GM18868 (cell line): ENCODE measurements at regions not wholly inside any gene's neighbourhood (a gene's known extent, or its start where the extent isn't known, plus 50 kb on each side); places are given as distances from the start of the nearest gene placed in this dataset.

Experiments used
- ATAC-seq: cut with Tn5 transposase; IDR thresholded peaks from one replicate; pipeline ENCODE4 v1.9.1; 2021; ENCODE audit warnings: mild to moderate bottlenecking, moderate library complexity; ENCODE audit not compliant: unreplicated experiment

GRCh38 chr6:1514078-1514477 lies 95.6 kb upstream of the FOXC1 start:
- ATAC-seq = no peak

DNA sequence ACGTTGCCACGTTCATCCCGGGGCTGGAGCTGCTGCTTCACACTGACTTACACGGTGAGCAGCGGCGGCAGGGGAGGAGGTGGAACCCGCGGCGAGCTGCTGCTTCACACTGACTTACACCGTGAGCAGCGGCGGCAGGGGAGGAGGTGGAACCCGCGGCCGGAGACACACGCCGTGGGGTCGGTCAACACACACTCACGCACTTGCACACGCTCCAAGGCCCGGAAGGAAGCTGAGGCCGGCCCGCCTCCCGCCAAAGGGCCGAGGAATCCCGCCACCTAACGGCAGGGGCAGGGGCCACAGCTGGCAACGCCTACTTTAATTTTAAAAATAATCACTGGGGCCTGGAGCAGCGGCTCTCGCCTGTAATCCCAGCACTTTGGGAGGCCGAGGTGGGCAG lies 94.4 kb upstream of the FOXC1 start:
- no peak for ATAC-seq

- ATAC-seq = no peak
These were observed 93.9 kb upstream of the FOXC1 start for GRCh38 chr6:1515781-1516180.

DNA sequence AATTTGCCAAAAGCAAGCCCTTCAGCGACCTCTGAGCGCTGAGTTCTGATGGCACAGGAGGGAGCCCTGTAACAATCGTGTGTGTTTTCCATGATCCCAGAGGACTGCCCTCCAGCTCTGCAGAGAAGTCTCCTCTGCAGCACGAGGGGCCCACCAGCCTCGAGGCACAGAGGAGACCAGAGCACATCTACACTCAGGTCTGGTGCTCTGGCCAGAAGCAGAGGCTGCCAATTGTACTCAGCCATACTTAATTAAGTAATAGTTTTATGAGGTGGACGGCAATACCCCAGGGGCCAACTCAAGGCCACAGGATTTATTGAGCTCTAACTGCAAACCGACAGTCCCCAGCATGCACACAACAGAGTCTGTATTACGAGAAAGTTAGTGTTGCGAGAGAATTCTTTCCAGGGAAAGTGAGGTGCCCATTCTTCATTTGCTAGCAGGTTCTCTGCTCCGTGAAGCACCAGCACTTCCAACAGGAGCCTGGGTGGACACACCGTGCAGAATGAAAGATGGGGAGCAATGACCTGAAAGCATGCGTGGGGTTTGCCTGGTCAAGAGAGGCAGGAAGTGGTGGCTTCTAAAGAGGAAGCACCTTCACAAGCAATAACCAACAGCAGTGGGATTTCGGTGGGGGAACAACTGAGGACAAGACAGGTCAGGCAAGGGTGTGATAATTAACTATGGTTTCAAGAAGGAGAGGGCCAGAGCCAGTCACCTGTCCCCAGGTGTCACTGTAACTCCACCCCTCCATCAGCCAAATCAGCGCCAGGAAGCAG lies 92.8 kb upstream of the FOXC1 start:
- no peak for ATAC-seq

- ATAC-seq = no peak
These were observed 90.9 kb upstream of the FOXC1 start for GRCh38 chr6:1518855-1519254.

- ATAC-seq = no peak
These were observed 90.1 kb upstream of the FOXC1 start for GRCh38 chr6:1519597-1519996.

DNA sequence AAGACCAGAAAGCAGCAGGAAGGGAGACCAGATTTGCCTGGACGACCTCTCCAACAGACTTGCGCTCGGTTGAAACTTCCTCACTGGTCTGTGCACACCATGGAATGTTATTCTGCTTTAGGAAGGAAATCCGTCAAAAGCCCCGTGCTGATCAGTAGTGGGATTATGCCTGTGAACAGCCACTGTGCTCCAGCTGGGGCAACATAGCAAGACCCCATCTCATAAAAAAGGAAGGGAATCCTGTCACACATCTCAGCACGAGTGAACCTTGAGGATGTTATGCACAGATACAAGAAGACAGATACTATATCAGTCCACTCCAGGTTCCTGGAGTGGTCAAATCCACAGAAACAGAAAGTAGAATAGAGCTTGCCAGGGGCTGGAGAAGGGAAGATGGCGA lies 86.9 kb upstream of the FOXC1 start:
- no peak for ATAC-seq

GRCh38 chr6:1524040-1524480 lies 85.7 kb upstream of the FOXC1 start:
- ATAC-seq = no peak

DNA sequence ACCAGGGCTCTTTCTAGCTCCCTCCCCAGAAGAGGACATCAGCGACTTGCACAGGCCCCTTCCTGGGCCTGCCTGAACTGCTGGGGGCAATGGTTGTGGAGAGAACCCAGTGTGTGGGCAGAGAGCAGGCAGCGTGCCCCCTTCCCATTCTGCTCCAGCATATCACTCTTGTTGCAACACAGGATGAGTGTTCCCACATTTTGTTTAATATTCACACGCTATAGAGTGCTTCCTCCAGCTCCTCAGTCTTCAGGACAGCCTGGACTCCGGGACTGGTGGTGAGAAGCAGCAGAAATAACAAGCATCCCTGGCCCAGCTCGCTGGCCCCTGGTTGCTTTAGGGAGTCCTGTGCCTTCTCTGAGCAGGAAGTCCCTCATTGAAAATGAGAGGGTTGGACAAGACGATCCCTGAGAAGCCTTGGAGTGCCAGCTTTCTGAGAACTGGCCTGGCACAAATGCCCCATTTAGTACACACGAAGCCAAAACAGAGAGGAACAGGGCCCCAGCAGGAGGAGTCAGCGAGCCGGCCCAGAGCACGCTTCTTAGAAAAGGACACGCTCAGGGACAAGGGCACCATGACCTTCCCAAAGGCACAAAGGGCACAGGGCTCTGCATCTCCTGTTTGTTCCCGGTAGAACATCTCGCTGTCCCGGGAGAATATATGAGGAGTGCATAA lies 84.2 kb upstream of the FOXC1 start:
- ATAC-seq = no peak

GRCh38 chr6:1526398-1527072 lies 83.2 kb upstream of the FOXC1 start:
- no peak for ATAC-seq

GRCh38 chr6:1527073-1527457 lies 82.7 kb upstream of the FOXC1 start:
- ATAC-seq = no peak

DNA sequence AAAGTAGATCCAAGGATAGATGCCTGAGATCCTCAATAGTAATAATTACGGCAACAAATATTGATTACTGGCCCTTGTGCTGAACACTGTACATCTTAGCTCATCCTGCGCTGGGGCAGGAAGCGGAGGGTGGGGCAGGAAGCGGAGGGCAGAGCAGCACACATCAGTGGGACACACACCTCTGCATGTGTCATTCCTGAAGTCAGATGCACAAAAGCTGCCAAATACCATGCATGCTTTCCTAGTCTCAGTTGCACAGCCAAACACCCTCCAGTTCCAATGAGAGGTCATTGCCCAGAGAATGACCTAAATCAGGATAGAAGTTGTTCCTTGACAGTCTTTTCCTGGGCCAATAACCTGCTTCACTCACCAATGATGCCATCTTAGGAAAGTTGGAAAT lies 74.4 kb upstream of the FOXC1 start:
- no peak for ATAC-seq

DNA sequence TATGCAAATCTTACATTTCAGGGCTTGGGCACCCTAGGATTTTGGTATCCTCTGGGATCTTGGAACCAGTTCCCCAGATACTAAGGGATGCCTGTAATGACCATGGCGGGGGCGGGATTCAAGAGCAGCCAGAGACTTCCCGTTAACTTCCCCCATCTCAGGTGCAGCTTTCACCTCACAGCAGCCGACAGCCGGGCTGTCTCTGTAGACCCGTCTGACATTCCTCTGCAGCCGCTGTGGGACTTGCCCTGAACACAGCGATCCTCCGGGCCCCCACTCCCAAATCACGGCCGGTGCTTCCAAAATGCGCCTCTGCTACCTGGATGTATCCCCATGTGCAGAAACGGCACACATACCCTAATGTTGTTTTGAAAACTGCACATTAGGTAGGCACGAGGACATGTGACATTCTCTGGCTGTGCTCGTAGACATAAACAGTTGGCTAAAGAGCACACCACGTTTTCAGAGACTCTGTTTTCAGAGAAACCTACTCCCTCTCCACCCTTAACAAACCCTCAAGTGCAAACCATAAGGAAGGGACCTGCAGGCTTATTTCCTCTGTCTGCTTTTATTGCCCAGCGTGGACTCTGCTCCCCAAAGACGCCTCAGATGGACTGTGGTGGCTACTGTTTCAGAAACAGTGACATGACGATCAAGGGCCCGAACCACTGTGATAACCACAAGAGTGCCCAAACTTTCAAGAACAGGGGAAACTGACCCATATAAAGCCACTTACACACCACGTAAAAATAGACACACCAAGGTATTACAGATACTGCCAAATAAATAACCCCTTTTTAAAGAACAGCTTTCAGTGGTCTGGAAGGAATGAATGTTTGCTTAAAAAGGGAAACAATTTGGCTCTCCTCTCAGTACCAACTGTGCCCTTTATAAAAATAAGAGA lies 72.9 kb upstream of the FOXC1 start:
- no peak for ATAC-seq

DNA sequence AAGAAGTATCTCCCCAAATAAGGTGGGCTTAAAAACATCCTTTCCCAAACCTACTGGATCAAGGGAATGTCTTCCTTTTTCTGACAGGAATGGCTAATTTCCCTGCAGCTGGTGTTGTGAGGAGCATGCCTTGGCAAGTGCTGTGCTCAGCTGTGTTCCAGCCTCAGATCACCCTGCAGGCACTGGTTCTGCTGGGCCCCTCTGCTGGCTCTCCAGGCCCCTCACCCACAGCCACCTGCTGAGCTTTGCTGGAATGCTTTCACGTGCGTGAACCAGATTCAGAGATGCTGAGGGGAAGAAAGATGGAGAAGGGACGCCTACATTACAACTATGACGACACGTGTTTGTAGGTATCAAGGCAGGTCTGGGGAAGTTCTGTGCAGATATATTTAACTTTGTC lies 71.3 kb upstream of the FOXC1 start:
- ATAC-seq = no peak

GRCh38 chr6:1538810-1539478 lies 70.8 kb upstream of the FOXC1 start:
- ATAC-seq = no peak

DNA sequence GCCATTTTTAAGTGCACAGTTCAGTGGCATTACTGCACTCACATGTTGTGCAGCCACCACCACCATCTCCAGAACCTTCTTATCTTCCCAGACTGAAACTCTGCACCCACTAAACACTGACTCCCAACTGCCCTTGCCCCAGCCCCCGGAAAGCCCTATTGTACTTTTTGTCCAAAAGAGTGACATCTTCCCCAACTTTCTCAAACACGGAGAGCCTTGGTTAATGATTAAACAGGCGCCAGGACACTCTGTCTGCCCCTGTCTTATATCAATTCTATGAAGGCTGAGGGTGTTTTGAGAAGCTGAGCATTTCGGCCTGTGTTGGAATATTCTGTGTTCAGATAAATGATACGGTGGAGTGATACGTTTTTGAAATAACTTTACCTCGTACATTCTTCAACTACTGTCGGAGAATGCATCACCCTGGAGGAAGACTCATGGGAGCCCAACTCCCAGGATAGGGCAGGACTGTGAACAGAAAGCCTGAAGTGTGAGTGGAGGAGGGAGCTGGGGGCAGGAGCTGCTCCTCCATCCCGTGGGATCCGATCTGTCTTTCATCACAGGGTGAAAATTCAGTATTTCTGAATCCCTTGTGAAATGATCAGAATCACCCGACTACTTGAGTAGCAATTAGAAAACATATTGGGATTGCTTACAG lies 68.7 kb upstream of the FOXC1 start:
- no peak for ATAC-seq

DNA sequence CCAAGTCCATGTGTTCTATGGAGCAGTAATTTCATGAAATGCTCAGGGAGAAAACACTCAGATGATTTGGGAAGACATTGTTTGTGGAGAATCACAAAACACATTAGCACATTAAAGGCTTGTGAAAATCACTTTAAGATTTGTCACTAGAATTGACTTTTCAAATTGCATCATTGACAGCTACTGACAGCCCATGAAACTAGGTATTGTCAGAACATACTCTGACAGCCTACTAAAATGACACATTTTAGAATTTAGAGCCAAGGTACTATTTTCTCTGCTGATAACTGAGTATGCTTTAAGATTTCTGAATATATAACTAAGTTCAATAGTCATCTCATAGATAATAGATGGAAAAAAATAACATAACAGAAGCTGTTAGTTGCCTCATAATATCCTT lies 67.4 kb upstream of the FOXC1 start:
- ATAC-seq = no peak

GRCh38 chr6:1542764-1543163 lies 67.0 kb upstream of the FOXC1 start:
- ATAC-seq = no peak

GRCh38 chr6:1544000-1544399 lies 65.7 kb upstream of the FOXC1 start:
- ATAC-seq = no peak

GRCh38 chr6:1544603-1545002 lies 65.1 kb upstream of the FOXC1 start:
- ATAC-seq = no peak
